Activated CD8-positive, alpha-beta T cell treated with anti-CD3 and anti-CD28 coated beads, Interleukin-2, amount 10 ng/mL, durations not matched to agents 7 days and 5 days (primary cell): ENCODE measurements at regions not wholly inside any gene's neighbourhood (a gene's known extent, or its start where the extent isn't known, plus 50 kb on each side); places are given as distances from the start of the nearest gene placed in this dataset.

Experiments
- ATAC-seq: fragments of 150-1000 bp; cut with Tn5 transposase; one replicate; pipeline ENCODE4 v1.10.0; 2021; ENCODE audit warnings: moderate library complexity
- CTCF ChIA-PET: fragments of 350-600 bp; sonication (Branson Sonifier 250); formaldehyde crosslinking; loops from one replicate; lab custom pipeline; 2021; ENCODE audit warnings: antibody characterized with exemption; lab: Charles Lee
- POLR2A ChIA-PET: fragments of 350-600 bp; sonication (Branson Sonifier 250); formaldehyde crosslinking; loops from one replicate; lab custom pipeline; 2021; ENCODE audit warnings: antibody characterized with exemption; lab: Charles Lee
- DNase-seq: peaks from one replicate; pipeline ENCODE4 v3.0.0-alpha.2; 2020
- H3K27ac Mint-ChIP-seq: one replicate; pipeline ENCODE4 v1.8.0; 2021; ENCODE audit warnings: mild to moderate bottlenecking, mixed read lengths
- H3K27me3 Mint-ChIP-seq: one replicate; pipeline ENCODE4 v1.8.0; 2021; ENCODE audit warnings: low read depth, mixed read lengths
- H3K36me3 Mint-ChIP-seq: one replicate; pipeline ENCODE4 v1.8.0; 2021; ENCODE audit warnings: low read depth, mixed read lengths
- H3K4me1 Mint-ChIP-seq: one replicate; pipeline ENCODE4 v1.8.0; 2021; ENCODE audit warnings: low read depth, mixed read lengths
- H3K4me3 Mint-ChIP-seq: one replicate; pipeline ENCODE4 v1.8.0; 2021; ENCODE audit warnings: mild to moderate bottlenecking, mixed read lengths
- H3K9me3 Mint-ChIP-seq: one replicate; pipeline ENCODE4 v1.8.0; 2022; ENCODE audit warnings: mixed read lengths; ENCODE audit not compliant: insufficient read depth

GRCh38 chr6:149198265-149198664 lies 119.2 kb upstream of the TAB2 start:
- H3K27ac Mint-ChIP-seq, result no peak overlapping the region
- peaks cover 69% of the 10 kb centered on the region for H3K36me3 Mint-ChIP-seq
- no peak overlapping the region for H3K4me3 Mint-ChIP-seq
- POLR2A ChIA-PET, result no interaction called here
- no peak for DNase-seq
- peaks cover 17% of the 10 kb centered on the region for H3K4me1 Mint-ChIP-seq
- ATAC-seq, result no peak
- CTCF ChIA-PET, result interaction anchor here (1.2 kb wide), 1 partner anchor 9 kb away, joined by 5 read pairs; no protein-coding TSS in a partner anchor
- H3K9me3 Mint-ChIP-seq, result peaks cover 40% of the 10 kb centered on the region
- no peaks in the 10 kb centered on the region for H3K27me3 Mint-ChIP-seq

GRCh38 chr6:149200282-149200945 lies 117.1 kb upstream of the TAB2 start:
- Mint-ChIP-seq H3K36me3 (peaks cover 65% of the 10 kb centered on the region), H3K27ac (no peak overlapping the region), H3K4me3 (no peak overlapping the region), H3K27me3 (no peaks in the 10 kb centered on the region), H3K4me1 (peaks cover 18% of the 10 kb centered on the region), H3K9me3 (peaks cover 49% of the 10 kb centered on the region)
- DNase-seq, result no peak
- ATAC-seq, result no peak
- ChIA-PET POLR2A (interaction anchor here (0.9 kb wide), 1 partner anchor 17 kb away, joined by 4 read pairs; no protein-coding TSS in a partner anchor), CTCF (no interaction called here)

- ChIA-PET POLR2A (no interaction called here), CTCF (no interaction called here)
- Mint-ChIP-seq H3K27ac (no peak overlapping the region), H3K4me1 (peaks cover 18% of the 10 kb centered on the region), H3K27me3 (no peaks in the 10 kb centered on the region), H3K9me3 (peaks cover 49% of the 10 kb centered on the region), H3K4me3 (no peak overlapping the region), H3K36me3 (peaks cover 63% of the 10 kb centered on the region)
- no peak for DNase-seq
- ATAC-seq, result no peak
Measured at GRCh38 chr6:149201068-149201655, 116.3 kb upstream of the TAB2 start.

- Mint-ChIP-seq H3K4me3 (no peak overlapping the region), H3K27me3 (no peaks in the 10 kb centered on the region), H3K36me3 (peaks cover 55% of the 10 kb centered on the region), H3K9me3 (peaks cover 42% of the 10 kb centered on the region), H3K4me1 (peaks cover 18% of the 10 kb centered on the region), H3K27ac (no peak overlapping the region)
- ATAC-seq, result no peak
- DNase-seq, result no peak
- ChIA-PET CTCF (no interaction called here), POLR2A (no interaction called here)
Measured at GRCh38 chr6:149202100-149202499, 115.4 kb upstream of the TAB2 start.

GRCh38 chr6:149202952-149203351 lies 114.6 kb upstream of the TAB2 start:
- DNase-seq, result no peak
- H3K27ac Mint-ChIP-seq, result no peak overlapping the region
- peaks cover 40% of the 10 kb centered on the region for H3K9me3 Mint-ChIP-seq
- ChIA-PET POLR2A (no interaction called here), CTCF (no interaction called here)
- no peaks in the 10 kb centered on the region for H3K27me3 Mint-ChIP-seq
- no peak overlapping the region for H3K4me3 Mint-ChIP-seq
- peaks cover 49% of the 10 kb centered on the region for H3K36me3 Mint-ChIP-seq
- ATAC-seq, result no peak
- H3K4me1 Mint-ChIP-seq, result peaks cover 18% of the 10 kb centered on the region

GRCh38 chr6:149203509-149203908 lies 114.0 kb upstream of the TAB2 start:
- no peaks in the 10 kb centered on the region for H3K27me3 Mint-ChIP-seq
- no peak overlapping the region for H3K27ac Mint-ChIP-seq
- no peak overlapping the region for H3K4me3 Mint-ChIP-seq
- peaks cover 47% of the 10 kb centered on the region for H3K36me3 Mint-ChIP-seq
- CTCF ChIA-PET, result interaction anchor here (1.5 kb wide), 1 partner anchor 9 kb away, joined by 4 read pairs; no protein-coding TSS in a partner anchor
- H3K9me3 Mint-ChIP-seq, result peaks cover 34% of the 10 kb centered on the region
- ATAC-seq, result no peak
- DNase-seq, result no peak
- POLR2A ChIA-PET, result no interaction called here
- H3K4me1 Mint-ChIP-seq, result peaks cover 13% of the 10 kb centered on the region

GRCh38 chr6:149208134-149208601 lies 109.3 kb upstream of the TAB2 start:
- DNase-seq (no peak), ATAC-seq (no peak)
- peaks cover 5% of the 10 kb centered on the region for H3K4me1 Mint-ChIP-seq
- no peak overlapping the region for H3K4me3 Mint-ChIP-seq
- peaks cover 8% of the 10 kb centered on the region for H3K9me3 Mint-ChIP-seq
- peaks cover 30% of the 10 kb centered on the region for H3K36me3 Mint-ChIP-seq
- no peak overlapping the region for H3K27ac Mint-ChIP-seq
- ChIA-PET POLR2A (interaction anchor here (1.2 kb wide), 1 partner anchor 110 kb away, joined by 4 read pairs; the partner anchor contains the start of gene TAB2), CTCF (no interaction called here)
- H3K27me3 Mint-ChIP-seq, result no peaks in the 10 kb centered on the region

GRCh38 chr6:149209871-149210775 lies 107.4 kb upstream of the TAB2 start:
- CTCF ChIA-PET, result interaction anchor here (1.0 to 3.9 kb wide), 2 partner anchors 21 to 222 kb away, joined by 4 to 11 read pairs; no protein-coding TSS in a partner anchor
- POLR2A ChIA-PET, result interaction anchor here (0.6 to 1.0 kb wide), 5 partner anchors 58 to 536 kb away, joined by 3 to 5 read pairs (median 3); no protein-coding TSS in a partner anchor
- ATAC-seq (peak; percentile 70), DNase-seq (peak; percentile 44)
- H3K4me1 Mint-ChIP-seq, result no peaks in the 10 kb centered on the region
- peak overlapping the region; percentile 42 for H3K4me3 Mint-ChIP-seq
- H3K27me3 Mint-ChIP-seq, result no peaks in the 10 kb centered on the region
- H3K27ac Mint-ChIP-seq, result peak overlapping the region; percentile 82
- peaks cover 23% of the 10 kb centered on the region for H3K36me3 Mint-ChIP-seq
- no peaks in the 10 kb centered on the region for H3K9me3 Mint-ChIP-seq

GRCh38 chr6:149211046-149211571 lies 106.4 kb upstream of the TAB2 start:
- Mint-ChIP-seq H3K4me3 (peak overlapping the region; percentile 42), H3K27ac (peak overlapping the region; percentile 82), H3K4me1 (peaks cover 5% of the 10 kb centered on the region), H3K9me3 (no peaks in the 10 kb centered on the region), H3K36me3 (peaks cover 20% of the 10 kb centered on the region), H3K27me3 (no peaks in the 10 kb centered on the region)
- DNase-seq (peak; percentile 44), ATAC-seq (peak; percentile 69)
- CTCF ChIA-PET, result interaction anchor here (1.1 to 3.9 kb wide), 4 partner anchors 12 to 221 kb away, joined by 3 to 11 read pairs (median 4); no protein-coding TSS in a partner anchor
- POLR2A ChIA-PET, result interaction anchor here (1.0 to 1.1 kb wide), 3 partner anchors 12 to 106 kb away, joined by 3 to 4 read pairs (median 3); partner anchors contain the start of gene TAB2

GRCh38 chr6:149212206-149212605 lies 105.3 kb upstream of the TAB2 start:
- Mint-ChIP-seq H3K4me1 (peaks cover 13% of the 10 kb centered on the region), H3K9me3 (no peaks in the 10 kb centered on the region), H3K36me3 (peaks cover 19% of the 10 kb centered on the region), H3K27me3 (no peaks in the 10 kb centered on the region), H3K4me3 (no peak overlapping the region), H3K27ac (no peak overlapping the region)
- ATAC-seq (no peak), DNase-seq (no peak)
- POLR2A ChIA-PET, result interaction anchor here (1.2 to 2.1 kb wide), 5 partner anchors 20 to 105 kb away, joined by 3 to 9 read pairs (median 5); partner anchors contain the start of gene TAB2
- CTCF ChIA-PET, result interaction anchor here (0.7 to 3.9 kb wide), 9 partner anchors 8 to 220 kb away, joined by 3 to 11 read pairs (median 4); no protein-coding TSS in a partner anchor
